GM12865 (cell line): ENCODE measurements at regions not wholly inside any gene's neighbourhood (a gene's known extent, or its start where the extent isn't known, plus 50 kb on each side); places are given as distances from the start of the nearest gene placed in this dataset.

Source experiments
- DNase-seq: peaks from one replicate; pipeline ENCODE4 v3.0.0; 2010; ENCODE audit warnings: low read depth
- H3K4me3 ChIP-seq: 2 replicates; pipeline ENCODE4 v1.5.1; 2011; ENCODE audit warnings: mild to moderate bottlenecking, low read depth, low read length, control low read depth
- CTCF ChIP-seq: IDR thresholded peaks from 2 replicates; pipeline ENCODE4 v1.5.1; 2011; ENCODE audit warnings: low read length, control low read depth, low read depth, inconsistent platforms; ENCODE audit not compliant: insufficient read depth; ENCODE audit errors: missing control alignments

- H3K4me3 ChIP-seq, result no peak overlapping the region
Observed at GRCh38 chr9:82499337-82499736, 510.8 kb downstream of the SPATA31D1 start.

DNA sequence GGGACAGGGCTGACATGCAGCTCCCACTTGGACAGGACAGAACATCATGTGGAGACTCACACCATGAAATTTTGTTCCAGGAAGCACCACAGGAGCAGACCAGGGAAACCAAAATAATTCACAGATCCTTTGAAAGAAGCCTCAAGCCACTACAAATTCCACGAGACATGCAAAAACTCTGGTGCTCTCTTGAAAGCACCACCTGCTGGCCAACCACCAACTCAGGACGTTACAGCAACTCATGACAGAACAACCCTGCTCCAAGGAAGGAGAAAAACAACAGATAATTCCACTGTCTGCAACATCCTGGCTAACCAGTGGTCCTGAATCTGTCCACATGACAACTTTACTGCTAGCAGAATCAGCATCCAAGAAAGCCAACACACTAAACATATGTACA, 516.0 kb downstream of the SPATA31D1 start:
- H3K4me3 ChIP-seq, result no peak overlapping the region
- TF ChIP-seq CTCF, result no peak
- DNase-seq, result no peak

More at GRCh38 chr9:82499337-82499736, 510.8 kb downstream of the SPATA31D1 start:
- no peak for DNase-seq
- TF ChIP-seq CTCF, result no peak

DNA sequence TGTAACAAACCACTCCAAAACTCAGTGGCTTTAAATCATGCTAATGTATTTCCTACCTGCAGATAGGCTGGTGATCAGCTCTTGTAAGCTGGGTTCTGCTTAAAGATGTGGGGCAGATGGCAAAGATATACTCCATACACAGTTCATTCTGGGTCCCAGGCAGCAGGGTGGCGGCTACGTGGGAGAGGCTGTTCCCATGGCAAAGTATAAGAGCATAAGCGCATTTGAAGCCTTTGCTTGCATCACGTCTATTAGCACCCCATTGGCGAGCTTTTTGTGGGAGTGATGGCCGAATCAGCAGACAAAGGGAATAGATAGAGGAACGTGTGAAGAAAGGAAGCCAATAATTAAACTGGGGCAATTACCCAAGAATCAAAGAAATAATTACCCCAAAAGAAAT, 523.1 kb downstream of the SPATA31D1 start:
- DNase-seq, result no peak

GRCh38 chr9:82512728-82513127, 524.2 kb downstream of the SPATA31D1 start:
- TF ChIP-seq CTCF, result no peak
- no peak overlapping the region for H3K4me3 ChIP-seq
- DNase-seq, result no peak

More for the DNA sequence above, 523.1 kb downstream of the SPATA31D1 start:
- no peak for TF ChIP-seq CTCF
- no peak overlapping the region for H3K4me3 ChIP-seq

GRCh38 chr9:82513242-82513751, 524.7 kb downstream of the SPATA31D1 start:
- H3K4me3 ChIP-seq, result no peak overlapping the region
- no peak for TF ChIP-seq CTCF
- no peak for DNase-seq

- no peak for TF ChIP-seq CTCF
Observed at GRCh38 chr9:82513976-82514735, 525.6 kb downstream of the SPATA31D1 start.

More at GRCh38 chr9:82513976-82514735, 525.6 kb downstream of the SPATA31D1 start:
- no peak for DNase-seq
- no peak overlapping the region for H3K4me3 ChIP-seq
